Pons (tissue), 1 donor: ENCODE measurements at regions not wholly inside any gene's neighbourhood (a gene's known extent, or its start where the extent isn't known, plus 50 kb on each side); places are given as distances from the start of the nearest gene placed in this dataset.

Source experiments
- DNase-seq: peaks from one replicate; pipeline ENCODE4 v3.0.0-alpha.2; 2016; ENCODE audit warnings: low spot score

- no peak for DNase-seq
Measured at GRCh38 chr19:32201636-32202051, 143.8 kb upstream of the ZNF507 start.

- no peak for DNase-seq
Measured at GRCh38 chr19:32202244-32202643, 143.2 kb upstream of the ZNF507 start.

GRCh38 chr19:32203161-32203560 is 142.2 kb upstream of the ZNF507 start:
- DNase-seq: no peak

GRCh38 chr19:32206065-32206464 is 139.3 kb upstream of the ZNF507 start:
- DNase-seq: no peak

GRCh38 chr19:32208060-32208459 is 137.3 kb upstream of the ZNF507 start:
- DNase-seq: no peak

GRCh38 chr19:32219392-32219791 is 126.0 kb upstream of the ZNF507 start:
- DNase-seq: no peak

- no peak for DNase-seq
Measured at GRCh38 chr19:32219881-32220472, 125.4 kb upstream of the ZNF507 start.

GRCh38 chr19:32220951-32221350 is 124.5 kb upstream of the ZNF507 start:
- DNase-seq: no peak

- DNase-seq: no peak
Measured at GRCh38 chr19:32222556-32222955, 122.9 kb upstream of the ZNF507 start.

GRCh38 chr19:32223106-32223505 is 122.3 kb upstream of the ZNF507 start:
- DNase-seq: no peak

- DNase-seq: no peak
Measured at GRCh38 chr19:32223595-32224370, 121.6 kb upstream of the ZNF507 start.

- peak; percentile 18 for DNase-seq
Measured at GRCh38 chr19:32224371-32225244, 120.8 kb upstream of the ZNF507 start.

GRCh38 chr19:32227561-32228165 is 117.7 kb upstream of the ZNF507 start:
- no peak for DNase-seq

- no peak for DNase-seq
Measured at GRCh38 chr19:32230441-32230840, 115.0 kb upstream of the ZNF507 start.

GRCh38 chr19:32231020-32231419 is 114.4 kb upstream of the ZNF507 start:
- no peak for DNase-seq

GRCh38 chr19:32231691-32232090 is 113.7 kb upstream of the ZNF507 start:
- DNase-seq: no peak

- DNase-seq: no peak
Measured at GRCh38 chr19:32232449-32232848, 113.0 kb upstream of the ZNF507 start.

GRCh38 chr19:32233091-32233490 is 112.3 kb upstream of the ZNF507 start:
- DNase-seq: peak; percentile 8

GRCh38 chr19:32233885-32234284 is 111.5 kb upstream of the ZNF507 start:
- peak; percentile 37 for DNase-seq

GRCh38 chr19:32234663-32235217 is 110.7 kb upstream of the ZNF507 start:
- no peak for DNase-seq

- no peak for DNase-seq
Measured at GRCh38 chr19:32238076-32238475, 107.3 kb upstream of the ZNF507 start.

- DNase-seq: no peak
Measured at GRCh38 chr19:32240316-32240715, 105.1 kb upstream of the ZNF507 start.
